Vagina (tissue), 2 donors: ENCODE measurements at regions not wholly inside any gene's neighbourhood (a gene's known extent, or its start where the extent isn't known, plus 50 kb on each side); places are given as distances from the start of the nearest gene placed in this dataset.

ENCODE experiments used
- CTCF ChIP-seq, 3 experiments: fragments of 450-650 bp in 2 of 3; fragments of 200-600 bp in 1 of 3; sonication (generic) in 1 of 3; IDR thresholded peaks; one replicate each; pipeline ENCODE4 v1.5.1; 2017 to 2019; ENCODE audit warnings: antibody characterized with exemption in 3 of 3, mild to moderate bottlenecking in 2 of 3, moderate library complexity in 2 of 3
- POLR2A ChIP-seq, 2 donors: fragments of 450-650 bp; IDR thresholded peaks; one replicate each; pipeline ENCODE4 v1.6.1; 2017; ENCODE audit warnings: antibody characterized with exemption in 2 of 2, mild to moderate bottlenecking in 2 of 2, moderate library complexity in 2 of 2
- POLR2AphosphoS5 ChIP-seq, 2 donors: sonication (generic); formaldehyde crosslinking; IDR thresholded peaks; one replicate each; pipeline ENCODE4 v1.9.0; 2017; ENCODE audit warnings: antibody characterized with exemption in 2 of 2, mild to moderate bottlenecking in 2 of 2, low read depth in 1 of 2; ENCODE audit not compliant: insufficient read depth in 1 of 2

- TF ChIP-seq CTCF (IDR thresholded peaks at IDR 0.05), result no peak
- no peak for TF ChIP-seq POLR2AphosphoS5 (IDR thresholded peaks at IDR 0.05; ENCODE audit: insufficient read depth in 1 of 2, low read depth in 1 of 2)
- no peak for TF ChIP-seq POLR2A (IDR thresholded peaks at IDR 0.05)
These were observed 857.8 kb downstream of the JRKL start for GRCh38 chr11:97247601-97248000.
